ENCODE measurements at regions not wholly inside any gene's neighbourhood (a gene's known extent, or its start where the extent isn't known, plus 50 kb on each side); places are given as distances from the start of the nearest gene placed in this dataset.

- no peak overlapping the region for H3K4me3 ChIP-seq (ENCODE audit: low read depth, low read length)
- TF ChIP-seq, protein P1, sequence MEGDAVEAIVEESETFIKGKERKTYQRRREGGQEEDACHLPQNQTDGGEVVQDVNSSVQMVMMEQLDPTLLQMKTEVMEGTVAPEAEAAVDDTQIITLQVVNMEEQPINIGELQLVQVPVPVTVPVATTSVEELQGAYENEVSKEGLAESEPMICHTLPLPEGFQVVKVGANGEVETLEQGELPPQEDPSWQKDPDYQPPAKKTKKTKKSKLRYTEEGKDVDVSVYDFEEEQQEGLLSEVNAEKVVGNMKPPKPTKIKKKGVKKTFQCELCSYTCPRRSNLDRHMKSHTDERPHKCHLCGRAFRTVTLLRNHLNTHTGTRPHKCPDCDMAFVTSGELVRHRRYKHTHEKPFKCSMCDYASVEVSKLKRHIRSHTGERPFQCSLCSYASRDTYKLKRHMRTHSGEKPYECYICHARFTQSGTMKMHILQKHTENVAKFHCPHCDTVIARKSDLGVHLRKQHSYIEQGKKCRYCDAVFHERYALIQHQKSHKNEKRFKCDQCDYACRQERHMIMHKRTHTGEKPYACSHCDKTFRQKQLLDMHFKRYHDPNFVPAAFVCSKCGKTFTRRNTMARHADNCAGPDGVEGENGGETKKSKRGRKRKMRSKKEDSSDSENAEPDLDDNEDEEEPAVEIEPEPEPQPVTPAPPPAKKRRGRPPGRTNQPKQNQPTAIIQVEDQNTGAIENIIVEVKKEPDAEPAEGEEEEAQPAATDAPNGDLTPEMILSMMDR (conservative IDR thresholded peaks at IDR 0.05; ENCODE audit: low read depth, low read length) = no peak
Observed at GRCh38 chr14:97005934-97006333, 208.8 kb downstream of the VRK1 start.

GRCh38 chr14:97010491-97011160, 213.4 kb downstream of the VRK1 start:
- TF ChIP-seq, protein P1 (conservative IDR thresholded peaks at IDR 0.05; ENCODE audit: low read depth, low read length) = no peak
- H3K4me3 ChIP-seq (ENCODE audit: low read depth, low read length) = no peak overlapping the region
- DNase-seq (ENCODE audit: low read depth) = no peak

More at GRCh38 chr14:97005934-97006333, 208.8 kb downstream of the VRK1 start:
- no peak for DNase-seq (ENCODE audit: low read depth)

DNA sequence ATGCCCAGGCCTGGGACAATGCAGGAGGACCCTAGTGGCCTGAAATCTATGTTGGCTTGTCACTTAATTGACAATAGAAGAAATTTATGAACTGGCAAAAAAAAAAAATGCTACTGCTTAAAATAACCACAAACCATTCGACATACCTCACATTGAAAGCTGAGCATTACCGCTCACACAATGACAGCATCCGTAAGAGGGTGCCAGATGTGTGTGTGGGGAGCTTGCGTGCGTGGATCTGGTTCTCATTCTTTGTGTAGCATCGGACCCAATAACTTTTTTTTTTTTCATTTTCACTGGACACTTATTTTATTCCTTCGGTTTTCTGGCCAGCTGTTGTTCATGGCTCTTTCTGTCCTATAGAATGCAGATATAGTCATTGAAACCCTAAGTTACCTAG, 216.7 kb downstream of the VRK1 start:
- DNase-seq (ENCODE audit: low read depth) = no peak
- H3K4me3 ChIP-seq (ENCODE audit: low read depth, low read length) = no peak overlapping the region
- TF ChIP-seq, protein P1 (conservative IDR thresholded peaks at IDR 0.05; ENCODE audit: low read depth, low read length) = no peak

GRCh38 chr14:97021001-97021400, 223.8 kb downstream of the VRK1 start:
- no peak for DNase-seq (ENCODE audit: low read depth)
- no peak overlapping the region for H3K4me3 ChIP-seq (ENCODE audit: low read depth, low read length)
- TF ChIP-seq, protein P1 (conservative IDR thresholded peaks at IDR 0.05; ENCODE audit: low read depth, low read length) = no peak

DNA sequence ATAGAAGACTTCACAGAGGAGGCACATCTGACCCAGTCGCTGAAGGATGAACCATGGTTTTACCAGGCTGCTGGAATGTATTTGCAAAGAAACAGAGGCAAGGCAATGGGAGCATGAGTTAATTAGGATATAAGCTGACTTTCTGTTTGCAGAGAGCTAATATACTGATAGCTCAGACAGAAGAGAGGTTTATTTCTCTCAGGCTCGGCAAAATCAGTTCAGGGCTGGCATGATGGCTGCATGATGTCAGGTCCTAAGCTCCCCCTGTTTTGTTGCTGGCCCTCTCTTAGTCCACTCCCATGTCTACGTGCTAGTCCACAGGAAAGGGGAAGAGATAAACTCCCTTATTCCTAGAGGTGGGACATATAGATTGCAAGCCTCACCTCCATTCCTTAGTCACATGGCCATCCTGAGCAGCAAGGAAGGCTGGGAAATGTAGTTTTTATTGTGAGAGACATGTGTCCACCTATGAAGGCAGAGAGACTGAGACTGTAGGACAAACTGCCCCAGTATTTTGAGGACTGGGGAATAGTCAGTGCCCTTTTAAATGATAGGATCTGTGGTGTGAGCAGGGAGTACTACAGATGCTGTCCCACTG, 224.5 kb downstream of the VRK1 start:
- DNase-seq (ENCODE audit: low read depth) = no peak
- H3K4me3 ChIP-seq (ENCODE audit: low read depth, low read length) = no peak overlapping the region
- TF ChIP-seq, protein P1 (conservative IDR thresholded peaks at IDR 0.05; ENCODE audit: low read depth, low read length) = no peak

GRCh38 chr14:97022741-97023140, 225.6 kb downstream of the VRK1 start:
- H3K4me3 ChIP-seq (ENCODE audit: low read depth, low read length) = no peak overlapping the region
- no peak for DNase-seq (ENCODE audit: low read depth)
- TF ChIP-seq, protein P1 (conservative IDR thresholded peaks at IDR 0.05; ENCODE audit: low read depth, low read length) = no peak

GRCh38 chr14:97023871-97024270, 226.7 kb downstream of the VRK1 start:
- DNase-seq (ENCODE audit: low read depth) = no peak
- TF ChIP-seq, protein P1 (conservative IDR thresholded peaks at IDR 0.05; ENCODE audit: low read depth, low read length) = no peak
- H3K4me3 ChIP-seq (ENCODE audit: low read depth, low read length) = no peak overlapping the region

Measured in epithelial cell of proximal tubule (primary cell).